Hematopoietic multipotent progenitor cell treated with erythropoietin and hydrocortisone succinate and interleukin-3 and kit ligand, for 17 days (in vitro differentiated cells): ENCODE measurements at regions not wholly inside any gene's neighbourhood (a gene's known extent, or its start where the extent isn't known, plus 50 kb on each side); places are given as distances from the start of the nearest gene placed in this dataset.
"Not testable (repeated sequence)": the region's sequence is repeated elsewhere in the genome, so short reads cannot be mapped to it uniquely, and the experiment has no call there.

Source experiments
- DNase-seq: peaks from one replicate; pipeline ENCODE4 v3.0.0-alpha.2; 2015; ENCODE audit warnings: low spot score

GRCh38 chr4:83213640-83214039 is 71.0 kb downstream of the COQ2 start:
- DNase-seq: no peak

- no peak for DNase-seq
Measured at GRCh38 chr4:83212041-83212851, 72.4 kb downstream of the COQ2 start.

- no peak for DNase-seq
Measured at GRCh38 chr4:83209419-83209818, 75.2 kb downstream of the COQ2 start.

GRCh38 chr4:83208371-83209365 is 75.9 kb downstream of the COQ2 start:
- no peak for DNase-seq

GRCh38 chr4:83207497-83208101 is 77.0 kb downstream of the COQ2 start:
- no peak for DNase-seq

- DNase-seq: no peak
Measured at GRCh38 chr4:83205760-83206159, 78.8 kb downstream of the COQ2 start.

GRCh38 chr4:83204731-83205130 is 79.9 kb downstream of the COQ2 start:
- no peak for DNase-seq

- DNase-seq: no peak
Measured at GRCh38 chr4:83201761-83202160, 82.8 kb downstream of the COQ2 start.

- DNase-seq: no peak
Measured at GRCh38 chr4:83197555-83198235, 83.2 kb upstream of the PLAC8 start.

GRCh38 chr4:83196921-83197320 is 82.4 kb upstream of the PLAC8 start:
- DNase-seq: no peak

- DNase-seq: no peak
Measured at GRCh38 chr4:83195269-83195668, 80.7 kb upstream of the PLAC8 start.

GRCh38 chr4:83194588-83194987 is 80.1 kb upstream of the PLAC8 start:
- not testable (repeated sequence) for DNase-seq

GRCh38 chr4:83192634-83193033 is 78.1 kb upstream of the PLAC8 start:
- DNase-seq: no peak

- no peak for DNase-seq
Measured at GRCh38 chr4:83191026-83191425, 76.5 kb upstream of the PLAC8 start.

GRCh38 chr4:83189631-83190136 is 75.2 kb upstream of the PLAC8 start:
- DNase-seq: no peak

- DNase-seq: no peak
Measured at GRCh38 chr4:83180431-83180968, 66.0 kb upstream of the PLAC8 start.

- DNase-seq: no peak
Measured at GRCh38 chr4:83179205-83179604, 64.7 kb upstream of the PLAC8 start.

GRCh38 chr4:83178029-83178428 is 63.5 kb upstream of the PLAC8 start:
- DNase-seq: no peak

GRCh38 chr4:83177182-83177581 is 62.7 kb upstream of the PLAC8 start:
- no peak for DNase-seq

- DNase-seq: no peak
Measured at GRCh38 chr4:83174844-83175414, 60.4 kb upstream of the PLAC8 start.

- no peak for DNase-seq
Measured at GRCh38 chr4:83172371-83172770, 57.8 kb upstream of the PLAC8 start.
